ENCODE measurements at regions not wholly inside any gene's neighbourhood (a gene's known extent, or its start where the extent isn't known, plus 50 kb on each side); places are given as distances from the start of the nearest gene placed in this dataset.

- no peak for TF ChIP-seq POLR2A (IDR thresholded peaks at IDR 0.05)
- Histone ChIP-seq H3K27me3 (replicated peaks; ENCODE audit: insufficient read depth) (no peaks in the 10 kb centered on the region), H3K36me3 (no peaks in the 10 kb centered on the region), H3K9me3 (no peaks in the 10 kb centered on the region), H3K4me1 (replicated peaks) (peaks cover 5% of the 10 kb centered on the region), H3K27ac (no peak overlapping the region), H3K4me3 (no peak overlapping the region)
- 91% methylated on average over 1 of the region's 1 CpG for WGBS
- intact Hi-C loops (cut with DNase I), result no loop called here
- DNase-seq (ENCODE audit: low spot score), result no peak
Observed at GRCh38 chr1:216898801-216899200, 175.6 kb upstream of the ESRRG start.

GRCh38 chr1:216896146-216896545 lies 172.9 kb upstream of the ESRRG start:
- Histone ChIP-seq H3K4me3 (no peak overlapping the region), H3K27me3 (replicated peaks; ENCODE audit: insufficient read depth) (no peaks in the 10 kb centered on the region), H3K9me3 (no peaks in the 10 kb centered on the region), H3K4me1 (replicated peaks) (no peaks in the 10 kb centered on the region), H3K27ac (no peak overlapping the region), H3K36me3 (no peaks in the 10 kb centered on the region)
- no peak for DNase-seq (ENCODE audit: low spot score)
- TF ChIP-seq CTCF (IDR thresholded peaks at IDR 0.05) (no peak), POLR2A (IDR thresholded peaks at IDR 0.05) (no peak), POLR2AphosphoS5 (IDR thresholded peaks at IDR 0.05) (no peak)
- 68% methylated on average over 4 of the region's 4 CpGs for WGBS
- intact Hi-C loops (cut with DNase I), result no loop called here

GRCh38 chr1:216894494-216894893 lies 171.3 kb upstream of the ESRRG start:
- intact Hi-C loops (cut with DNase I), result no loop called here

GRCh38 chr1:216892581-216893160 lies 169.4 kb upstream of the ESRRG start:
- intact Hi-C loops (cut with DNase I), result no loop called here
- TF ChIP-seq POLR2AphosphoS5 (IDR thresholded peaks at IDR 0.05) (no peak), CTCF (IDR thresholded peaks at IDR 0.05) (no peak), POLR2A (IDR thresholded peaks at IDR 0.05) (no peak)

More at GRCh38 chr1:216894494-216894893, 171.3 kb upstream of the ESRRG start:
- no peak overlapping the region for H3K4me3 ChIP-seq
- 50% methylated on average over 5 of the region's 5 CpGs for WGBS
- no peaks in the 10 kb centered on the region for H3K9me3 ChIP-seq
- H3K27ac ChIP-seq, result no peak overlapping the region
- no peak for DNase-seq (ENCODE audit: low spot score)
- no peaks in the 10 kb centered on the region for H3K27me3 ChIP-seq (replicated peaks; ENCODE audit: insufficient read depth)
- H3K36me3 ChIP-seq, result no peaks in the 10 kb centered on the region
- no peak for TF ChIP-seq CTCF (IDR thresholded peaks at IDR 0.05)
- TF ChIP-seq POLR2A (IDR thresholded peaks at IDR 0.05), result no peak
- no peak for TF ChIP-seq POLR2AphosphoS5 (IDR thresholded peaks at IDR 0.05)
- no peaks in the 10 kb centered on the region for H3K4me1 ChIP-seq (replicated peaks)

GRCh38 chr1:216890871-216891270 lies 167.6 kb upstream of the ESRRG start:
- intact Hi-C loops (cut with DNase I), result no loop called here
- H3K4me3 ChIP-seq, result no peak overlapping the region
- TF ChIP-seq CTCF (IDR thresholded peaks at IDR 0.05) (no peak), POLR2AphosphoS5 (IDR thresholded peaks at IDR 0.05) (no peak), POLR2A (IDR thresholded peaks at IDR 0.05) (no peak)

More at GRCh38 chr1:216892581-216893160, 169.4 kb upstream of the ESRRG start:
- DNase-seq (ENCODE audit: low spot score), result no peak
- Histone ChIP-seq H3K27me3 (replicated peaks; ENCODE audit: insufficient read depth) (no peaks in the 10 kb centered on the region), H3K36me3 (no peaks in the 10 kb centered on the region), H3K4me3 (no peak overlapping the region), H3K27ac (no peak overlapping the region), H3K9me3 (no peaks in the 10 kb centered on the region), H3K4me1 (replicated peaks) (no peaks in the 10 kb centered on the region)
- WGBS, result 87% methylated on average over 10 of the region's 10 CpGs

More at GRCh38 chr1:216890871-216891270, 167.6 kb upstream of the ESRRG start:
- Histone ChIP-seq H3K9me3 (no peaks in the 10 kb centered on the region), H3K27me3 (replicated peaks; ENCODE audit: insufficient read depth) (no peaks in the 10 kb centered on the region), H3K36me3 (no peaks in the 10 kb centered on the region), H3K4me1 (replicated peaks) (no peaks in the 10 kb centered on the region), H3K27ac (no peak overlapping the region)
- 93% methylated on average over 7 of the region's 7 CpGs for WGBS
- no peak for DNase-seq (ENCODE audit: low spot score)

Data from prostate gland (tissue), 2 donors.